Testis (tissue), 2 donors: ENCODE measurements at regions not wholly inside any gene's neighbourhood (a gene's known extent, or its start where the extent isn't known, plus 50 kb on each side); places are given as distances from the start of the nearest gene placed in this dataset.
"Not testable (repeated sequence)": the region's sequence is repeated elsewhere in the genome, so short reads cannot be mapped to it uniquely, and the experiment has no call there.

Source experiments
- DNase-seq: peaks from one replicate; pipeline ENCODE4 v3.0.0-alpha.2; 2019
- H3K27ac ChIP-seq, 2 donors: fragments of 200-600 bp; sonication (generic); one replicate each; pipeline ENCODE4 v1.5.1; 2019
- H3K27me3 ChIP-seq: fragments of 200-600 bp; sonication (generic); one replicate; pipeline ENCODE4 v1.5.1; 2019
- H3K36me3 ChIP-seq: fragments of 200-600 bp; sonication (generic); one replicate; pipeline ENCODE4 v1.5.1; 2017; ENCODE audit warnings: low read depth; ENCODE audit errors: missing control alignments
- H3K4me1 ChIP-seq: fragments of 200-600 bp; sonication (generic); one replicate; pipeline ENCODE4 v1.5.1; 2019
- H3K4me3 ChIP-seq, 2 donors: fragments of 200-600 bp; sonication (generic); one replicate each; pipeline ENCODE4 v1.5.1; 2017 to 2019
- H3K9me3 ChIP-seq: fragments of 200-600 bp; sonication (generic); one replicate; pipeline ENCODE4 v1.5.1; 2017
- CTCF ChIP-seq, 3 experiments: fragments of 450-650 bp in 2 of 3; fragments of 200-600 bp in 1 of 3; sonication (generic) in 1 of 3; IDR thresholded peaks; one replicate each; pipeline ENCODE4 v1.5.1; 2016 to 2019; ENCODE audit warnings: antibody characterized with exemption in 3 of 3, mild to moderate bottlenecking in 2 of 3, moderate library complexity in 1 of 3
- POLR2A ChIP-seq: fragments of 450-650 bp; IDR thresholded peaks from one replicate; pipeline ENCODE4 v1.6.1; 2017; ENCODE audit warnings: antibody characterized with exemption, mild to moderate bottlenecking, moderate library complexity
- WGBS, 2 donors: methylation state at CpG; one replicate each; pipeline ENCODE4 v1.1.5; 2018; 5-methylcytosine and 5-hydroxymethylcytosine counted together
- intact Hi-C: fragments of 100-400 bp; cut with DNase I; formaldehyde crosslinking; loops from one replicate; pipeline ENCODE4 v1.15.1; 2023; ENCODE audit warnings: low total_unique reads

GRCh38 chr10:57898231-57898630 lies 369.5 kb downstream of the IPMK start:
- H3K27me3 ChIP-seq, result no peaks in the 10 kb centered on the region
- no peak for DNase-seq
- no peaks in the 10 kb centered on the region for H3K4me1 ChIP-seq
- no peaks in the 10 kb centered on the region for H3K9me3 ChIP-seq
- H3K4me3 ChIP-seq, result no peak overlapping the region
- intact Hi-C loops, result no loop called here
- H3K36me3 ChIP-seq, result no peaks in the 10 kb centered on the region
- 81 to 86% methylated on average over 4 of the region's 4 CpGs for WGBS, 2 donors
- TF ChIP-seq POLR2A (no peak), CTCF (IDR thresholded peaks at IDR 0.05) (no peak)
- H3K27ac ChIP-seq, result no peak overlapping the region

GRCh38 chr10:57897611-57898010 lies 370.1 kb downstream of the IPMK start:
- DNase-seq, result no peak
- Histone ChIP-seq H3K9me3 (no peaks in the 10 kb centered on the region), H3K36me3 (no peaks in the 10 kb centered on the region), H3K4me1 (no peaks in the 10 kb centered on the region), H3K27me3 (no peaks in the 10 kb centered on the region), H3K27ac (no peak overlapping the region), H3K4me3 (no peak overlapping the region)
- 91 to 94% methylated on average over 6 of the region's 6 CpGs for WGBS, 2 donors
- intact Hi-C loops, result no loop called here
- TF ChIP-seq POLR2A (no peak), CTCF (IDR thresholded peaks at IDR 0.05) (no peak)

- Histone ChIP-seq H3K27me3 (no peaks in the 10 kb centered on the region), H3K4me1 (no peaks in the 10 kb centered on the region), H3K27ac (no peak overlapping the region), H3K4me3 (no peak overlapping the region), H3K36me3 (no peaks in the 10 kb centered on the region), H3K9me3 (no peaks in the 10 kb centered on the region)
- DNase-seq, result no peak
- intact Hi-C loops, result no loop called here
- TF ChIP-seq CTCF (IDR thresholded peaks at IDR 0.05) (no peak), POLR2A (no peak)
Measured at GRCh38 chr10:57894361-57894760, 373.3 kb downstream of the IPMK start.

- H3K27me3 ChIP-seq, result no peaks in the 10 kb centered on the region
- no peaks in the 10 kb centered on the region for H3K9me3 ChIP-seq
- H3K27ac ChIP-seq, result no peak overlapping the region
- DNase-seq, result no peak
- H3K4me1 ChIP-seq, result no peaks in the 10 kb centered on the region
- TF ChIP-seq POLR2A (no peak), CTCF (IDR thresholded peaks at IDR 0.05) (no peak)
- intact Hi-C loops, result no loop called here
- WGBS, 2 donors, result 80 to 82% methylated on average over 7 of the region's 7 CpGs
- no peak overlapping the region for H3K4me3 ChIP-seq
- no peaks in the 10 kb centered on the region for H3K36me3 ChIP-seq
Measured at GRCh38 chr10:57891201-57892006, 376.3 kb downstream of the IPMK start.

GRCh38 chr10:57890691-57891090 lies 377.0 kb downstream of the IPMK start:
- Histone ChIP-seq H3K4me1 (no peaks in the 10 kb centered on the region), H3K4me3 (no peak overlapping the region), H3K36me3 (no peaks in the 10 kb centered on the region), H3K27ac (no peak overlapping the region), H3K27me3 (no peaks in the 10 kb centered on the region), H3K9me3 (no peaks in the 10 kb centered on the region)
- WGBS, 2 donors, result 91 to 93% methylated on average over 5 of the region's 5 CpGs
- intact Hi-C loops, result no loop called here
- no peak for DNase-seq
- TF ChIP-seq POLR2A, result no peak
- TF ChIP-seq CTCF (IDR thresholded peaks at IDR 0.05), result no peak

GRCh38 chr10:57885618-57885968 lies 382.1 kb downstream of the IPMK start:
- H3K4me1 ChIP-seq, H3K27me3 ChIP-seq, DNase-seq, intact Hi-C loops, H3K9me3 ChIP-seq, H3K27ac ChIP-seq, H3K36me3 ChIP-seq, H3K4me3 ChIP-seq: not testable (repeated sequence)
- WGBS, 2 donors, result 91 to 92% methylated on average over 5 of the region's 5 CpGs
